CD14-positive monocyte (primary cell): ENCODE measurements at regions not wholly inside any gene's neighbourhood (a gene's known extent, or its start where the extent isn't known, plus 50 kb on each side); places are given as distances from the start of the nearest gene placed in this dataset.
"Not testable (repeated sequence)": the region's sequence is repeated elsewhere in the genome, so short reads cannot be mapped to it uniquely, and the experiment has no call there.

Experiments used
- DNase-seq, 3 donors: peaks; one replicate each; pipeline ENCODE4 v3.0.0-alpha.2; 2011 to 2022
- H2AFZ ChIP-seq: 2 replicates; pipeline ENCODE4 v1.6.0; 2012; ENCODE audit warnings: mild to moderate bottlenecking, low read depth, low read length, inconsistent platforms; ENCODE audit not compliant: insufficient read depth, poor library complexity, severe bottlenecking
- H3K27ac ChIP-seq, 2 donors: 1 replicate in 1 of 2; 2 replicates in 1 of 2; pipeline ENCODE4 v1.5.1; 2012 to 2013; ENCODE audit warnings: low read length in 2 of 2, control low read depth in 1 of 2, inconsistent platforms in 1 of 2, low read depth in 1 of 2, mild to moderate bottlenecking in 1 of 2
- H3K27me3 ChIP-seq, 2 donors: one replicate each; pipeline versions ENCODE4 v1.6.0 to v1.6.1; 2011 to 2013; ENCODE audit warnings: low read length in 2 of 2; ENCODE audit not compliant: control insufficient read depth in 2 of 2, insufficient read depth in 2 of 2
- H3K36me3 ChIP-seq, 2 donors: replicated peaks in 1 of 2; 1 replicate in 1 of 2; 2 replicates in 1 of 2; pipeline versions ENCODE4 v1.5.1 to v1.6.1; 2012 to 2013; ENCODE audit warnings: low read length in 2 of 2, control low read depth in 1 of 2, inconsistent platforms in 1 of 2, mild to moderate bottlenecking in 1 of 2; ENCODE audit not compliant: insufficient read depth in 2 of 2, control insufficient read depth in 1 of 2
- H3K4me1 ChIP-seq, 2 donors: 1 replicate in 1 of 2; 2 replicates in 1 of 2; pipeline versions ENCODE4 v1.5.1 to v1.6.1; 2012 to 2013; ENCODE audit warnings: low read length in 2 of 2, control low read depth in 1 of 2, inconsistent platforms in 1 of 2, mild to moderate bottlenecking in 1 of 2, moderate library complexity in 1 of 2; ENCODE audit not compliant: insufficient read depth in 2 of 2, control insufficient read depth in 1 of 2
- H3K4me2 ChIP-seq: replicated peaks from 2 replicates; pipeline ENCODE3; 2012; ENCODE audit warnings: low read length, moderate library complexity, mild to moderate bottlenecking; ENCODE audit not compliant: poor library complexity, severe bottlenecking; ENCODE audit errors: extremely low read depth
- H3K4me3 ChIP-seq, 3 experiments: fragments of 200-600 bp in 1 of 3; sonication (generic) in 1 of 3; replicated peaks in 1 of 3; 1 replicate in 2 of 3; 2 replicates in 1 of 3; pipeline ENCODE4 v1.5.1; 2011 to 2013; ENCODE audit warnings: low read length in 3 of 3, mild to moderate bottlenecking in 3 of 3, control low read depth in 2 of 3, low read depth in 2 of 3, inconsistent platforms in 1 of 3, moderate library complexity in 1 of 3
- H3K79me2 ChIP-seq: 2 replicates; pipeline ENCODE4 v1.6.0; 2012; ENCODE audit warnings: mild to moderate bottlenecking, control low read depth, inconsistent platforms, low read length, moderate library complexity; ENCODE audit not compliant: insufficient read depth
- H3K9ac ChIP-seq: 2 replicates; pipeline ENCODE4 v1.6.0; 2017; ENCODE audit warnings: low read length, mild to moderate bottlenecking; ENCODE audit not compliant: insufficient read depth, poor library complexity, severe bottlenecking
- H3K9me3 ChIP-seq, 2 donors: replicated peaks in 1 of 2; 1 replicate in 1 of 2; 2 replicates in 1 of 2; pipeline versions ENCODE4 v1.5.1 to v1.6.1; 2012 to 2013; ENCODE audit warnings: low read length in 2 of 2, control low read depth in 1 of 2; ENCODE audit not compliant: control insufficient read depth in 1 of 2, insufficient read depth in 1 of 2
- H4K20me1 ChIP-seq: 2 replicates; pipeline ENCODE4 v1.6.0; 2012; ENCODE audit warnings: mild to moderate bottlenecking, low read length, control low read depth, moderate library complexity; ENCODE audit not compliant: insufficient read depth
- H3K27ac Mint-ChIP-seq, 7 donors: one replicate each; pipeline ENCODE4 v1.8.0; 2020; ENCODE audit warnings: mild to moderate bottlenecking in 7 of 7, mixed read lengths in 7 of 7, moderate library complexity in 6 of 7, inconsistent platforms in 2 of 7
- H3K27me3 Mint-ChIP-seq, 3 donors: one replicate each; pipeline ENCODE4 v1.8.0; 2021 to 2022; ENCODE audit warnings: low read depth in 3 of 3, mild to moderate bottlenecking in 3 of 3, mixed read lengths in 3 of 3, moderate library complexity in 3 of 3, inconsistent platforms in 1 of 3
- H3K36me3 Mint-ChIP-seq, 2 donors: one replicate each; pipeline ENCODE4 v1.8.0; 2020; ENCODE audit warnings: mixed read lengths in 2 of 2, inconsistent platforms in 1 of 2, mild to moderate bottlenecking in 1 of 2
- H3K4me1 Mint-ChIP-seq: one replicate; pipeline ENCODE4 v1.8.0; 2020; ENCODE audit warnings: mild to moderate bottlenecking, mixed read lengths
- H3K4me3 Mint-ChIP-seq, 2 donors: one replicate each; pipeline ENCODE4 v1.8.0; 2020; ENCODE audit warnings: mild to moderate bottlenecking in 2 of 2, mixed read lengths in 2 of 2, moderate library complexity in 1 of 2
- H3K9me3 Mint-ChIP-seq, 7 donors: one replicate each; pipeline ENCODE4 v1.8.0; 2020 to 2022; ENCODE audit warnings: mixed read lengths in 7 of 7, mild to moderate bottlenecking in 6 of 7, moderate library complexity in 6 of 7, inconsistent platforms in 2 of 7
- WGBS: methylation state at CpG from one replicate; pipeline ENCODE4 v1.1.5; 2013; ENCODE audit warnings: missing lambda C conversion rate; ENCODE audit not compliant: insufficient coverage; 5-methylcytosine and 5-hydroxymethylcytosine counted together
- intact Hi-C, 2 donors: fragments of 100-400 bp; cut with micrococcal nuclease; formaldehyde crosslinking; loops; one replicate each; pipeline versions ENCODE4 v1.15.0 to v1.15.1; 2023
- TF ChIP-seq, protein P1 (sequence below): fragments of 200-600 bp; IDR thresholded peaks from one replicate; pipeline ENCODE4 v1.8.0; 2022; ENCODE audit warnings: antibody characterized with exemption, mild to moderate bottlenecking

DNA sequence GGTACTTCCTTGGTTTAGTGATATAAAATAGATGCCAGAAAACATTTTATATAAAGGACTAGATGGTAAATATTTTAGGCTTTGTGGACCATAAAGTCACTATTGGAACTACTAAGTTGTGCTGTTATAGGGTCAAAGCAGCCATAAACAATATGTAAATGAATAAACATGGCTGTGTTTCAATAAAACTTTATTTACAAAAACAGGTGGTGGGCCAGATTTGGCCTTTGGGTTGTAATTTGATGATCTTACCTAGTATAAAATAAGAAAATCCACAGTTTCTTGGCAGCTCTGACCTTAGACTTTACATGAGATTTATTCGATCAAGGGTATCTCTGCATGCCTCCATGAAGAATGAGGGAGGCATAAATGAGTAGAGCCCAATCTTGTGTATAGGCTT lies 232.0 kb upstream of the PCDH9 start:
- H3K27me3 ChIP-seq = no peaks in the 10 kb centered on the region
- H3K27ac Mint-ChIP-seq = no peak overlapping the region
- no CpG with 5 or more reads among the region's 1 CpG for WGBS
- no peaks in the 10 kb centered on the region for H3K9me3 ChIP-seq
- no peaks in the 10 kb centered on the region for H3K79me2 ChIP-seq
- H4K20me1 ChIP-seq = no peaks in the 10 kb centered on the region
- H3K27ac ChIP-seq = no peak overlapping the region
- no peak for DNase-seq
- H3K9me3 Mint-ChIP-seq = peaks cover 0 to 7% (median 3%) of the 10 kb centered on the region in 7 donors
- H3K4me1 Mint-ChIP-seq = no peaks in the 10 kb centered on the region
- no peak overlapping the region for H2AFZ ChIP-seq
- H3K4me3 ChIP-seq = no peak overlapping the region
- no peak overlapping the region for H3K9ac ChIP-seq
- TF ChIP-seq, protein P1, sequence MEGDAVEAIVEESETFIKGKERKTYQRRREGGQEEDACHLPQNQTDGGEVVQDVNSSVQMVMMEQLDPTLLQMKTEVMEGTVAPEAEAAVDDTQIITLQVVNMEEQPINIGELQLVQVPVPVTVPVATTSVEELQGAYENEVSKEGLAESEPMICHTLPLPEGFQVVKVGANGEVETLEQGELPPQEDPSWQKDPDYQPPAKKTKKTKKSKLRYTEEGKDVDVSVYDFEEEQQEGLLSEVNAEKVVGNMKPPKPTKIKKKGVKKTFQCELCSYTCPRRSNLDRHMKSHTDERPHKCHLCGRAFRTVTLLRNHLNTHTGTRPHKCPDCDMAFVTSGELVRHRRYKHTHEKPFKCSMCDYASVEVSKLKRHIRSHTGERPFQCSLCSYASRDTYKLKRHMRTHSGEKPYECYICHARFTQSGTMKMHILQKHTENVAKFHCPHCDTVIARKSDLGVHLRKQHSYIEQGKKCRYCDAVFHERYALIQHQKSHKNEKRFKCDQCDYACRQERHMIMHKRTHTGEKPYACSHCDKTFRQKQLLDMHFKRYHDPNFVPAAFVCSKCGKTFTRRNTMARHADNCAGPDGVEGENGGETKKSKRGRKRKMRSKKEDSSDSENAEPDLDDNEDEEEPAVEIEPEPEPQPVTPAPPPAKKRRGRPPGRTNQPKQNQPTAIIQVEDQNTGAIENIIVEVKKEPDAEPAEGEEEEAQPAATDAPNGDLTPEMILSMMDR = no peak
- no peaks in the 10 kb centered on the region for H3K36me3 Mint-ChIP-seq
- H3K4me2 ChIP-seq = no peak overlapping the region
- no peak overlapping the region for H3K4me3 Mint-ChIP-seq
- intact Hi-C loops = no loop called here
- peaks cover 0 to 2% (median 1%) of the 10 kb centered on the region in 3 donors for H3K27me3 Mint-ChIP-seq
- H3K4me1 ChIP-seq = no peaks in the 10 kb centered on the region
- H3K36me3 ChIP-seq = no peaks in the 10 kb centered on the region

- not testable (repeated sequence) for DNase-seq, H3K27ac Mint-ChIP-seq
- peaks cover 0 to 29% (median 19%) of the 10 kb centered on the region in 7 donors for H3K9me3 Mint-ChIP-seq
Measured at GRCh38 chr13:67452526-67452925, 222.4 kb upstream of the PCDH9 start.

More at GRCh38 chr13:67452526-67452925, 222.4 kb upstream of the PCDH9 start:
- WGBS = 93% methylated on average over 7 of the region's 8 CpGs
- H3K4me3 Mint-ChIP-seq, H4K20me1 ChIP-seq, H3K27ac ChIP-seq, H3K36me3 ChIP-seq, intact Hi-C loops, H3K4me2 ChIP-seq, H3K27me3 ChIP-seq, H3K4me3 ChIP-seq, H3K79me2 ChIP-seq, H3K36me3 Mint-ChIP-seq, H3K4me1 ChIP-seq, H3K9ac ChIP-seq, H3K4me1 Mint-ChIP-seq, H3K27me3 Mint-ChIP-seq, H2AFZ ChIP-seq: not testable (repeated sequence)
- peaks cover 6 to 10% of the 10 kb centered on the region in 2 donors for H3K9me3 ChIP-seq
